OCI-LY1 (cell line): ENCODE measurements at regions not wholly inside any gene's neighbourhood (a gene's known extent, or its start where the extent isn't known, plus 50 kb on each side); places are given as distances from the start of the nearest gene placed in this dataset.

Source experiments
- H2AFZ ChIP-seq: fragments of 200-600 bp; sonication (generic), shearing (Covaris generic); 2 replicates; pipeline ENCODE4 v1.6.0; 2014; ENCODE audit warnings: antibody characterized with exemption, mild to moderate bottlenecking, low read length
- H3F3A ChIP-seq: fragments of 200-600 bp; sonication (generic), shearing (Covaris generic); 2 replicates; pipeline ENCODE4 v1.6.0; 2014; ENCODE audit warnings: mild to moderate bottlenecking, antibody characterized with exemption, low read length, moderate library complexity; ENCODE audit not compliant: insufficient read depth
- H3K27ac ChIP-seq: fragments of 200-600 bp; sonication (generic); 2 replicates; pipeline ENCODE4 v1.5.1; 2014; ENCODE audit warnings: low read length, mixed run types, mild to moderate bottlenecking, low read depth; ENCODE audit not compliant: poor library complexity, severe bottlenecking
- H3K27me3 ChIP-seq: fragments of 200-600 bp; sonication (generic); 2 replicates; pipeline ENCODE4 v1.6.0; 2014; ENCODE audit warnings: antibody characterized with exemption, mild to moderate bottlenecking, low read length, moderate library complexity; ENCODE audit not compliant: insufficient read depth
- H3K36me3 ChIP-seq: fragments of 200-600 bp; sonication (generic); 2 replicates; pipeline ENCODE4 v1.6.1; 2014; ENCODE audit warnings: mild to moderate bottlenecking, antibody characterized with exemption, low read length, moderate library complexity, mixed read lengths; ENCODE audit not compliant: insufficient read depth
- H3K4me1 ChIP-seq: fragments of 200-600 bp; sonication (generic); 2 replicates; pipeline ENCODE4 v1.5.1; 2014; ENCODE audit warnings: mild to moderate bottlenecking, low read length, moderate library complexity; ENCODE audit not compliant: insufficient read depth, severe bottlenecking
- H3K4me2 ChIP-seq: fragments of 200-600 bp; sonication (generic), shearing (Covaris generic); 2 replicates; pipeline ENCODE4 v1.6.1; 2014; ENCODE audit warnings: low read length
- H3K4me3 ChIP-seq: fragments of 200-600 bp; sonication (generic); 2 replicates; pipeline ENCODE4 v1.5.1; 2014; ENCODE audit warnings: low read length, low read depth, mild to moderate bottlenecking, mixed read lengths; ENCODE audit not compliant: poor library complexity, severe bottlenecking
- H3K79me2 ChIP-seq: fragments of 200-600 bp; shearing (Covaris generic); 2 replicates; pipeline ENCODE4 v1.6.1; 2016; ENCODE audit warnings: mixed run types, low read length, mixed read lengths; ENCODE audit not compliant: insufficient read depth
- H3K9ac ChIP-seq: fragments of 200-600 bp; sonication (generic), shearing (Covaris generic); 2 replicates; pipeline ENCODE4 v1.6.1; 2014; ENCODE audit warnings: mild to moderate bottlenecking, low read length, mixed read lengths
- H3K9me2 ChIP-seq: fragments of 200-600 bp; sonication (generic), shearing (Covaris generic); 2 replicates; pipeline ENCODE4 v1.6.1; 2014; ENCODE audit warnings: low read depth, mild to moderate bottlenecking, low read length, mixed read lengths
- H3K9me3 ChIP-seq: fragments of 200-600 bp; shearing (Covaris generic); 2 replicates; pipeline ENCODE4 v1.6.1; 2014; ENCODE audit warnings: low read length, mixed read lengths
- H4K20me1 ChIP-seq: fragments of 200-600 bp; sonication (generic), shearing (Covaris generic); 2 replicates; pipeline ENCODE4 v1.6.0; 2016; ENCODE audit warnings: mild to moderate bottlenecking, low read length; ENCODE audit not compliant: insufficient read depth
- EZH2 ChIP-seq: fragments of 200-600 bp; sonication (generic), shearing (Covaris generic); IDR thresholded peaks from 2 replicates; pipeline ENCODE4 v1.8.0; 2017; ENCODE audit warnings: borderline replicate concordance, mixed run types, mild to moderate bottlenecking, antibody characterized with exemption, low read length, moderate library complexity, mixed read lengths
- TF ChIP-seq, protein P1 (sequence below): fragments of 200-600 bp; sonication (generic), shearing (Covaris generic); IDR thresholded peaks from 2 replicates; pipeline ENCODE4 v1.5.1; 2017; ENCODE audit warnings: mild to moderate bottlenecking, antibody characterized with exemption, low read length, moderate library complexity, mixed read lengths

- H3K4me3 ChIP-seq: no peak overlapping the region
These were observed 553.6 kb downstream of the NUF2 start for GRCh38 chr1:163875200-163875926.

GRCh38 chr1:163875927-163876320 is 554.2 kb downstream of the NUF2 start:
- Histone ChIP-seq H2AFZ (no peak overlapping the region), H3K9me3 (no peaks in the 10 kb centered on the region), H3K9me2 (no peaks in the 10 kb centered on the region), H3K4me3 (no peak overlapping the region), H3K79me2 (no peaks in the 10 kb centered on the region), H3F3A (no peaks in the 10 kb centered on the region), H3K36me3 (no peaks in the 10 kb centered on the region), H3K4me1 (no peaks in the 10 kb centered on the region), H3K27me3 (no peaks in the 10 kb centered on the region), H4K20me1 (no peaks in the 10 kb centered on the region), H3K4me2 (no peak overlapping the region), H3K27ac (no peak overlapping the region), H3K9ac (no peak overlapping the region)
- no peak for TF ChIP-seq EZH2

More at GRCh38 chr1:163875200-163875926, 553.6 kb downstream of the NUF2 start:
- no peak overlapping the region for H3K9ac ChIP-seq
- H3K4me1 ChIP-seq: no peaks in the 10 kb centered on the region
- H3K79me2 ChIP-seq: no peaks in the 10 kb centered on the region
- no peak overlapping the region for H3K4me2 ChIP-seq
- H3K36me3 ChIP-seq: no peaks in the 10 kb centered on the region
- no peaks in the 10 kb centered on the region for H3K9me2 ChIP-seq
- no peaks in the 10 kb centered on the region for H3F3A ChIP-seq
- no peak overlapping the region for H2AFZ ChIP-seq
- TF ChIP-seq, protein P1, sequence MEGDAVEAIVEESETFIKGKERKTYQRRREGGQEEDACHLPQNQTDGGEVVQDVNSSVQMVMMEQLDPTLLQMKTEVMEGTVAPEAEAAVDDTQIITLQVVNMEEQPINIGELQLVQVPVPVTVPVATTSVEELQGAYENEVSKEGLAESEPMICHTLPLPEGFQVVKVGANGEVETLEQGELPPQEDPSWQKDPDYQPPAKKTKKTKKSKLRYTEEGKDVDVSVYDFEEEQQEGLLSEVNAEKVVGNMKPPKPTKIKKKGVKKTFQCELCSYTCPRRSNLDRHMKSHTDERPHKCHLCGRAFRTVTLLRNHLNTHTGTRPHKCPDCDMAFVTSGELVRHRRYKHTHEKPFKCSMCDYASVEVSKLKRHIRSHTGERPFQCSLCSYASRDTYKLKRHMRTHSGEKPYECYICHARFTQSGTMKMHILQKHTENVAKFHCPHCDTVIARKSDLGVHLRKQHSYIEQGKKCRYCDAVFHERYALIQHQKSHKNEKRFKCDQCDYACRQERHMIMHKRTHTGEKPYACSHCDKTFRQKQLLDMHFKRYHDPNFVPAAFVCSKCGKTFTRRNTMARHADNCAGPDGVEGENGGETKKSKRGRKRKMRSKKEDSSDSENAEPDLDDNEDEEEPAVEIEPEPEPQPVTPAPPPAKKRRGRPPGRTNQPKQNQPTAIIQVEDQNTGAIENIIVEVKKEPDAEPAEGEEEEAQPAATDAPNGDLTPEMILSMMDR: no peak
- TF ChIP-seq EZH2: no peak
- H3K9me3 ChIP-seq: no peaks in the 10 kb centered on the region
- no peaks in the 10 kb centered on the region for H4K20me1 ChIP-seq
- H3K27me3 ChIP-seq: no peaks in the 10 kb centered on the region
- H3K27ac ChIP-seq: no peak overlapping the region

DNA sequence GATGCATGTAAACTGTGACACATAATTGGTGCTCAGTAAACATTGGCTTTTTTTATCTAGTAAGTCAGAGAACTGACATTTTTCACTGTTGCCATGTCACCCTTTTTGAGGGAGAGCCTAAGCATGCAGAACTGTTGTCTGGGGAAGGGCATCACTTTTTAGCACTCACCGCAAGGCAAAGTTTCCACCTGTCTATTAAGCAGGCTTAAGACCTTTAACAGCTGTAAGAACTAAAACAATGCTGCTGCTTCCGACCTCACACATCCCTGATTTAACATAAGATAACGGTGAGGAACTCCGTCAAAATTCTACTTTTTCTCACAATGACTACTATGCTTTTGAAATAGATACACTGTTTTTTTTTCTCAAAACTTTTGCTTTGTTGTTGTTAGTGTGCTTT is 554.8 kb downstream of the NUF2 start:
- no peaks in the 10 kb centered on the region for H3K4me1 ChIP-seq
- H4K20me1 ChIP-seq: no peaks in the 10 kb centered on the region
- no peaks in the 10 kb centered on the region for H3K9me2 ChIP-seq
- H3K79me2 ChIP-seq: no peaks in the 10 kb centered on the region
- H3K27ac ChIP-seq: no peak overlapping the region
- H3K9ac ChIP-seq: no peak overlapping the region
- TF ChIP-seq, protein P1: no peak
- no peak for TF ChIP-seq EZH2
- no peaks in the 10 kb centered on the region for H3K36me3 ChIP-seq
- H3K27me3 ChIP-seq: no peaks in the 10 kb centered on the region
- no peak overlapping the region for H3K4me2 ChIP-seq
- no peak overlapping the region for H2AFZ ChIP-seq
- H3K9me3 ChIP-seq: no peaks in the 10 kb centered on the region
- no peak overlapping the region for H3K4me3 ChIP-seq
- H3F3A ChIP-seq: no peaks in the 10 kb centered on the region

DNA sequence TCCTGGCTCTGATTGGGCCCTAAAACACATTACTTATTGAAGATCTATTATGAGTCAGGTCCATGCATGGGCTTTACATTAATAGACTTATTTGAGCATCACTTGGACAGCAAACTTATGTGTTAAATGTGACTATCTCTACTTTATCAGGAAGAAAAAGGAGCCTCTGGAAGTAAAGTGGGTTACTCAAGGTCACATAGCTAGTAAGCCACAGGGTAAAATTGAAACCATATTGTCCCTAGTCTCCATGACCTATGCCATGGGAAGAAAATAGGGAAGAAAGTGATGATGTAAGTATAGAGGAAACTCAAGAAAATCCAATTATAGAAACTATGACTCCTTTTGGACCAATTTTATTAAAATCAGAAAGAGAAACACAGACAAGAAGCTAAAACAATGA is 555.3 kb downstream of the NUF2 start:
- no peaks in the 10 kb centered on the region for H3K79me2 ChIP-seq
- no peaks in the 10 kb centered on the region for H3K27me3 ChIP-seq
- no peaks in the 10 kb centered on the region for H3F3A ChIP-seq
- no peaks in the 10 kb centered on the region for H3K36me3 ChIP-seq
- no peak overlapping the region for H3K4me2 ChIP-seq
- no peaks in the 10 kb centered on the region for H3K9me2 ChIP-seq
- no peak overlapping the region for H2AFZ ChIP-seq
- H3K27ac ChIP-seq: no peak overlapping the region
- TF ChIP-seq, protein P1: no peak
- TF ChIP-seq EZH2: no peak
- no peak overlapping the region for H3K9ac ChIP-seq
- no peaks in the 10 kb centered on the region for H3K9me3 ChIP-seq
- no peaks in the 10 kb centered on the region for H3K4me1 ChIP-seq
- no peak overlapping the region for H3K4me3 ChIP-seq
- no peaks in the 10 kb centered on the region for H4K20me1 ChIP-seq
